Liver (tissue), 3 donors: ENCODE measurements at regions not wholly inside any gene's neighbourhood (a gene's known extent, or its start where the extent isn't known, plus 50 kb on each side); places are given as distances from the start of the nearest gene placed in this dataset.

Source experiments
- FOXA1 ChIP-seq: IDR thresholded peaks from 2 replicates; pipeline ENCODE4 v1.6.1; 2016; ENCODE audit warnings: antibody characterized with exemption
- GABPA ChIP-seq, 2 donors: IDR thresholded peaks in 1 of 2; conservative IDR thresholded peaks in 1 of 2; 2 replicates each; pipeline ENCODE4 v1.6.1; 2016; ENCODE audit warnings: antibody characterized with exemption in 2 of 2, mild to moderate bottlenecking in 1 of 2, moderate library complexity in 1 of 2
- HNF4G ChIP-seq: IDR thresholded peaks from 2 replicates; pipeline ENCODE4 v1.6.1; 2016; ENCODE audit warnings: antibody characterized with exemption
- JUND ChIP-seq, 2 donors: IDR thresholded peaks; 2 replicates each; pipeline ENCODE4 v1.6.1; 2016; ENCODE audit warnings: antibody characterized with exemption in 2 of 2
- RAD21 ChIP-seq, 2 donors: IDR thresholded peaks; 2 replicates each; pipeline ENCODE4 v1.6.1; 2016; ENCODE audit warnings: antibody characterized with exemption in 2 of 2, mild to moderate bottlenecking in 2 of 2
- RXRA ChIP-seq, 2 donors: IDR thresholded peaks; 2 replicates each; pipeline ENCODE4 v1.6.1; 2017 to 2018; ENCODE audit warnings: antibody characterized with exemption in 2 of 2, mild to moderate bottlenecking in 1 of 2
- SP1 ChIP-seq: IDR thresholded peaks from 2 replicates; pipeline ENCODE4 v1.6.1; 2018; ENCODE audit warnings: antibody characterized with exemption, mild to moderate bottlenecking
- TAF1 ChIP-seq: conservative IDR thresholded peaks from 2 replicates; pipeline ENCODE4 v1.6.1; 2016; ENCODE audit warnings: antibody characterized with exemption, mild to moderate bottlenecking
- TF ChIP-seq, protein P1 (sequence below): fragments of 150-350 bp; IDR thresholded peaks from 2 replicates; pipeline ENCODE4 v1.5.1; 2017; ENCODE audit warnings: improper control_type of control experiment, low read depth, low read length; ENCODE audit not compliant: missing input control
- TF ChIP-seq, protein P2 (sequence below): IDR thresholded peaks from 2 replicates; pipeline ENCODE4 v1.6.1; 2016; ENCODE audit warnings: antibody characterized with exemption
- TF ChIP-seq, protein P3 (sequence below): IDR thresholded peaks from 2 replicates; pipeline ENCODE4 v1.6.1; 2016; ENCODE audit warnings: antibody characterized with exemption
- TF ChIP-seq, protein P4 (sequence below): IDR thresholded peaks from 2 replicates; pipeline ENCODE4 v1.6.1; 2016; ENCODE audit warnings: antibody characterized with exemption, mild to moderate bottlenecking
- donor health status: healthy.
- donor health status: healthy.

DNA sequence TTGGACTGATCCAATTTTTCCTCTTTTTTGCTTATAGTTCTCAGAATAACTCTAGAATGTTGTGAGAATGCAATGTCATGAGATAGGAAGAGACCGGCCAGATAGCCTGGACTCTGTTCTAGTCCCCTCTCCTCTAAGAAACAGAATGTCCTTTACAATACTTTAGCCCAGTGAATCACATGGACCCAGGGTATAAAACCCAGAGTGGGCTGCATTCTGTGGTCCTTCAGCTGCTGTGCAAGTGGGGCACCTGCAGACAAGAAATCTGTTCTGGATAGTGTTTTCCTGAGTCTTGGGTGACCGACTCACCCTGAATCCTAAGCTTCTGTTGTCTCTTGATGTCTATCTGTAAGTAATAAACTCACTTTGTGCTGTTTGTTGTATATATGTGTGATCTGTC is 368.6 kb upstream of the DPH6 start:
- TF ChIP-seq, protein P1, sequence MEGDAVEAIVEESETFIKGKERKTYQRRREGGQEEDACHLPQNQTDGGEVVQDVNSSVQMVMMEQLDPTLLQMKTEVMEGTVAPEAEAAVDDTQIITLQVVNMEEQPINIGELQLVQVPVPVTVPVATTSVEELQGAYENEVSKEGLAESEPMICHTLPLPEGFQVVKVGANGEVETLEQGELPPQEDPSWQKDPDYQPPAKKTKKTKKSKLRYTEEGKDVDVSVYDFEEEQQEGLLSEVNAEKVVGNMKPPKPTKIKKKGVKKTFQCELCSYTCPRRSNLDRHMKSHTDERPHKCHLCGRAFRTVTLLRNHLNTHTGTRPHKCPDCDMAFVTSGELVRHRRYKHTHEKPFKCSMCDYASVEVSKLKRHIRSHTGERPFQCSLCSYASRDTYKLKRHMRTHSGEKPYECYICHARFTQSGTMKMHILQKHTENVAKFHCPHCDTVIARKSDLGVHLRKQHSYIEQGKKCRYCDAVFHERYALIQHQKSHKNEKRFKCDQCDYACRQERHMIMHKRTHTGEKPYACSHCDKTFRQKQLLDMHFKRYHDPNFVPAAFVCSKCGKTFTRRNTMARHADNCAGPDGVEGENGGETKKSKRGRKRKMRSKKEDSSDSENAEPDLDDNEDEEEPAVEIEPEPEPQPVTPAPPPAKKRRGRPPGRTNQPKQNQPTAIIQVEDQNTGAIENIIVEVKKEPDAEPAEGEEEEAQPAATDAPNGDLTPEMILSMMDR: no peak
- TF ChIP-seq SP1: no peak
- TF ChIP-seq, protein P2, sequence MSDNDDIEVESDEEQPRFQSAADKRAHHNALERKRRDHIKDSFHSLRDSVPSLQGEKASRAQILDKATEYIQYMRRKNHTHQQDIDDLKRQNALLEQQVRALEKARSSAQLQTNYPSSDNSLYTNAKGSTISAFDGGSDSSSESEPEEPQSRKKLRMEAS: no peak
- TF ChIP-seq JUND (IDR thresholded peaks at IDR 0.05): no peak
- TF ChIP-seq, protein P3, sequence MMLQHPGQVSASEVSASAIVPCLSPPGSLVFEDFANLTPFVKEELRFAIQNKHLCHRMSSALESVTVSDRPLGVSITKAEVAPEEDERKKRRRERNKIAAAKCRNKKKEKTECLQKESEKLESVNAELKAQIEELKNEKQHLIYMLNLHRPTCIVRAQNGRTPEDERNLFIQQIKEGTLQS: no peak
- TF ChIP-seq, protein P4, sequence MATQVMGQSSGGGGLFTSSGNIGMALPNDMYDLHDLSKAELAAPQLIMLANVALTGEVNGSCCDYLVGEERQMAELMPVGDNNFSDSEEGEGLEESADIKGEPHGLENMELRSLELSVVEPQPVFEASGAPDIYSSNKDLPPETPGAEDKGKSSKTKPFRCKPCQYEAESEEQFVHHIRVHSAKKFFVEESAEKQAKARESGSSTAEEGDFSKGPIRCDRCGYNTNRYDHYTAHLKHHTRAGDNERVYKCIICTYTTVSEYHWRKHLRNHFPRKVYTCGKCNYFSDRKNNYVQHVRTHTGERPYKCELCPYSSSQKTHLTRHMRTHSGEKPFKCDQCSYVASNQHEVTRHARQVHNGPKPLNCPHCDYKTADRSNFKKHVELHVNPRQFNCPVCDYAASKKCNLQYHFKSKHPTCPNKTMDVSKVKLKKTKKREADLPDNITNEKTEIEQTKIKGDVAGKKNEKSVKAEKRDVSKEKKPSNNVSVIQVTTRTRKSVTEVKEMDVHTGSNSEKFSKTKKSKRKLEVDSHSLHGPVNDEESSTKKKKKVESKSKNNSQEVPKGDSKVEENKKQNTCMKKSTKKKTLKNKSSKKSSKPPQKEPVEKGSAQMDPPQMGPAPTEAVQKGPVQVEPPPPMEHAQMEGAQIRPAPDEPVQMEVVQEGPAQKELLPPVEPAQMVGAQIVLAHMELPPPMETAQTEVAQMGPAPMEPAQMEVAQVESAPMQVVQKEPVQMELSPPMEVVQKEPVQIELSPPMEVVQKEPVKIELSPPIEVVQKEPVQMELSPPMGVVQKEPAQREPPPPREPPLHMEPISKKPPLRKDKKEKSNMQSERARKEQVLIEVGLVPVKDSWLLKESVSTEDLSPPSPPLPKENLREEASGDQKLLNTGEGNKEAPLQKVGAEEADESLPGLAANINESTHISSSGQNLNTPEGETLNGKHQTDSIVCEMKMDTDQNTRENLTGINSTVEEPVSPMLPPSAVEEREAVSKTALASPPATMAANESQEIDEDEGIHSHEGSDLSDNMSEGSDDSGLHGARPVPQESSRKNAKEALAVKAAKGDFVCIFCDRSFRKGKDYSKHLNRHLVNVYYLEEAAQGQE: no peak
- no peak for TF ChIP-seq FOXA1
- TF ChIP-seq TAF1: no peak
- TF ChIP-seq RAD21 (IDR thresholded peaks at IDR 0.05): no peak
- TF ChIP-seq HNF4G: no peak
- no peak for TF ChIP-seq RXRA (IDR thresholded peaks at IDR 0.05)
- TF ChIP-seq GABPA (IDR thresholded peaks at IDR 0.05 in 1 of 2, conservative IDR thresholded peaks at IDR 0.05 in 1 of 2): no peak
